ENCODE measurements at regions not wholly inside any gene's neighbourhood (a gene's known extent, or its start where the extent isn't known, plus 50 kb on each side); places are given as distances from the start of the nearest gene placed in this dataset.

DNA sequence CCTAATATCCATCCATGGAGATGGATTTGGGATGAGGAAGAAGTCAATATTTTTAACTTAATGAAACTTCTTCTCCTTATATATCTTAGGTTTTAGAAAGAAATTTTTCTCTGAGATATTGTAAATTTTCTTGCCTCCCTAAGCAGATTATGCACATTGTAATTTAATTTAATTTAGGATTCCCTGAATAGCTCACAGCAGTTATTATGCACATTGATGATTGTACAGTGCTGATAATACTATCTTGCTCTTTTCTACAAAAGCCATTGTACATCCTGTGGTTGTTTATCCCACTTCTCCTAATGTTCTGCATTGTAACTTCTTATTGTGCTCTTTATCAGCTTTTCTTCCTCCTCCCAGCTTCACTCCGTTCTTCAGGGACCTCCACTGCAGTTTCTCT is 410.4 kb upstream of the WWC1 start:
- Histone ChIP-seq H3K27ac (ENCODE audit: low read depth, low read length) (no peak overlapping the region), H3F3A (ENCODE audit: insufficient read depth) (no peaks in the 10 kb centered on the region), H4K20me1 (ENCODE audit: low read depth, low read length) (no peaks in the 10 kb centered on the region), H3K9me2 (replicated peaks; ENCODE audit: insufficient read depth, low read length) (no peaks in the 10 kb centered on the region), H2AFZ (ENCODE audit: low read depth, low read length, severe bottlenecking) (no peak overlapping the region), H3K4me3 (ENCODE audit: insufficient read depth, low read length, poor library complexity, severe bottlenecking) (no peak overlapping the region), H3K4me2 (ENCODE audit: low read depth, low read length, poor library complexity, severe bottlenecking) (no peak overlapping the region), H3K79me2 (ENCODE audit: insufficient read depth, low read length) (no peaks in the 10 kb centered on the region), H3K27me3 (ENCODE audit: low read length) (no peaks in the 10 kb centered on the region), H3K9ac (ENCODE audit: low read length) (no peak overlapping the region), H3K9me3 (ENCODE audit: insufficient read depth, low read length) (no peaks in the 10 kb centered on the region), H3K36me3 (ENCODE audit: low read length) (no peaks in the 10 kb centered on the region)
- TF ChIP-seq, protein P1, sequence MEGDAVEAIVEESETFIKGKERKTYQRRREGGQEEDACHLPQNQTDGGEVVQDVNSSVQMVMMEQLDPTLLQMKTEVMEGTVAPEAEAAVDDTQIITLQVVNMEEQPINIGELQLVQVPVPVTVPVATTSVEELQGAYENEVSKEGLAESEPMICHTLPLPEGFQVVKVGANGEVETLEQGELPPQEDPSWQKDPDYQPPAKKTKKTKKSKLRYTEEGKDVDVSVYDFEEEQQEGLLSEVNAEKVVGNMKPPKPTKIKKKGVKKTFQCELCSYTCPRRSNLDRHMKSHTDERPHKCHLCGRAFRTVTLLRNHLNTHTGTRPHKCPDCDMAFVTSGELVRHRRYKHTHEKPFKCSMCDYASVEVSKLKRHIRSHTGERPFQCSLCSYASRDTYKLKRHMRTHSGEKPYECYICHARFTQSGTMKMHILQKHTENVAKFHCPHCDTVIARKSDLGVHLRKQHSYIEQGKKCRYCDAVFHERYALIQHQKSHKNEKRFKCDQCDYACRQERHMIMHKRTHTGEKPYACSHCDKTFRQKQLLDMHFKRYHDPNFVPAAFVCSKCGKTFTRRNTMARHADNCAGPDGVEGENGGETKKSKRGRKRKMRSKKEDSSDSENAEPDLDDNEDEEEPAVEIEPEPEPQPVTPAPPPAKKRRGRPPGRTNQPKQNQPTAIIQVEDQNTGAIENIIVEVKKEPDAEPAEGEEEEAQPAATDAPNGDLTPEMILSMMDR (IDR thresholded peaks at IDR 0.05; ENCODE audit: insufficient read depth, low read length, poor library complexity, severe bottlenecking), result no peak
- no peak for TF ChIP-seq EZH2phosphoT487 (conservative IDR thresholded peaks at IDR 0.05; ENCODE audit: low read length)

- no peak overlapping the region for H3K9ac ChIP-seq (ENCODE audit: low read length)
- H3K27ac ChIP-seq (ENCODE audit: low read depth, low read length), result no peak overlapping the region
- H3K4me2 ChIP-seq (ENCODE audit: low read depth, low read length, poor library complexity, severe bottlenecking), result no peak overlapping the region
- H4K20me1 ChIP-seq (ENCODE audit: low read depth, low read length), result no peaks in the 10 kb centered on the region
- no peaks in the 10 kb centered on the region for H3K9me2 ChIP-seq (replicated peaks; ENCODE audit: insufficient read depth, low read length)
- no peaks in the 10 kb centered on the region for H3K9me3 ChIP-seq (ENCODE audit: insufficient read depth, low read length)
- H3K4me3 ChIP-seq (ENCODE audit: insufficient read depth, low read length, poor library complexity, severe bottlenecking), result no peak overlapping the region
- TF ChIP-seq, protein P1 (IDR thresholded peaks at IDR 0.05; ENCODE audit: insufficient read depth, low read length, poor library complexity, severe bottlenecking), result no peak
- no peak for TF ChIP-seq EZH2phosphoT487 (conservative IDR thresholded peaks at IDR 0.05; ENCODE audit: low read length)
- no peak overlapping the region for H2AFZ ChIP-seq (ENCODE audit: low read depth, low read length, severe bottlenecking)
- H3K36me3 ChIP-seq (ENCODE audit: low read length), result no peaks in the 10 kb centered on the region
- H3K27me3 ChIP-seq (ENCODE audit: low read length), result no peaks in the 10 kb centered on the region
- no peaks in the 10 kb centered on the region for H3F3A ChIP-seq (ENCODE audit: insufficient read depth)
- H3K79me2 ChIP-seq (ENCODE audit: insufficient read depth, low read length), result no peaks in the 10 kb centered on the region
These were observed 405.2 kb upstream of the WWC1 start for GRCh38 chr5:167886196-167886595.

- H3K36me3 ChIP-seq (ENCODE audit: low read length), result no peaks in the 10 kb centered on the region
- no peaks in the 10 kb centered on the region for H3F3A ChIP-seq (ENCODE audit: insufficient read depth)
- H3K9ac ChIP-seq (ENCODE audit: low read length), result no peak overlapping the region
- H4K20me1 ChIP-seq (ENCODE audit: low read depth, low read length), result no peaks in the 10 kb centered on the region
- no peak overlapping the region for H3K27ac ChIP-seq (ENCODE audit: low read depth, low read length)
- no peak for TF ChIP-seq EZH2phosphoT487 (conservative IDR thresholded peaks at IDR 0.05; ENCODE audit: low read length)
- TF ChIP-seq, protein P1 (IDR thresholded peaks at IDR 0.05; ENCODE audit: insufficient read depth, low read length, poor library complexity, severe bottlenecking), result no peak
- no peaks in the 10 kb centered on the region for H3K27me3 ChIP-seq (ENCODE audit: low read length)
- H3K4me2 ChIP-seq (ENCODE audit: low read depth, low read length, poor library complexity, severe bottlenecking), result no peak overlapping the region
- no peaks in the 10 kb centered on the region for H3K9me3 ChIP-seq (ENCODE audit: insufficient read depth, low read length)
- no peaks in the 10 kb centered on the region for H3K9me2 ChIP-seq (replicated peaks; ENCODE audit: insufficient read depth, low read length)
- no peak overlapping the region for H3K4me3 ChIP-seq (ENCODE audit: insufficient read depth, low read length, poor library complexity, severe bottlenecking)
- no peak overlapping the region for H2AFZ ChIP-seq (ENCODE audit: low read depth, low read length, severe bottlenecking)
- H3K79me2 ChIP-seq (ENCODE audit: insufficient read depth, low read length), result no peaks in the 10 kb centered on the region
These were observed 403.1 kb upstream of the WWC1 start for GRCh38 chr5:167888393-167888792.

Measured in SU-DHL-6 (cell line).